Endothelial cell of umbilical vein (primary cell): ENCODE measurements at regions not wholly inside any gene's neighbourhood (a gene's known extent, or its start where the extent isn't known, plus 50 kb on each side); places are given as distances from the start of the nearest gene placed in this dataset.

Experiments used
- BruUV-seq: library from RNA; stranded (reverse); fragments of 400-500 nt; replicated peaks from 2 replicates; lab custom pipeline; 2021; lab: Mats Ljungman, UMichigan
- CTCF ChIA-PET: fragments of 300-600, 350-600 bp; sonication (Branson Sonifier 250); formaldehyde crosslinking; loops from one replicate; lab custom pipeline; 2021; ENCODE audit warnings: antibody characterized with exemption, inconsistent platforms; lab: Charles Lee
- POLR2A ChIA-PET: fragments of 300-600, 350-600 bp; sonication (Branson Sonifier 250); formaldehyde crosslinking; loops from one replicate; lab custom pipeline; 2021; ENCODE audit warnings: antibody characterized with exemption, inconsistent platforms; lab: Charles Lee
- DNase-seq: peaks from one replicate; pipeline ENCODE4 v3.0.0-alpha.2; 2011; ENCODE audit warnings: low read depth, low spot score
- FAIRE-seq: peaks from 2 replicates; lab custom pipeline; 2011; peaks lifted over from hg19 to GRCh38; lab: Jason Lieb, UNC
- H2AFZ ChIP-seq: 2 replicates; pipeline ENCODE4 v1.6.0; 2012; ENCODE audit warnings: low read depth, low read length, control low read depth, inconsistent platforms
- H3K27ac ChIP-seq: 2 replicates; pipeline ENCODE4 v1.5.1; 2011; ENCODE audit warnings: low read depth, mild to moderate bottlenecking, control low read depth, low read length, moderate library complexity; ENCODE audit not compliant: insufficient read depth
- H3K27me3 ChIP-seq, 2 experiments: 2 replicates each; pipeline versions ENCODE4 v1.6.0 to v1.6.1; 2011; ENCODE audit warnings: low read length in 2 of 2, mixed read lengths in 1 of 2; ENCODE audit not compliant: control insufficient read depth in 2 of 2, insufficient read depth in 2 of 2
- H3K36me3 ChIP-seq, 2 experiments: 2 replicates in 1 of 2; 3 replicates in 1 of 2; pipeline ENCODE4 v1.5.1; 2011; ENCODE audit warnings: low read length in 2 of 2, mild to moderate bottlenecking in 1 of 2, moderate library complexity in 1 of 2; ENCODE audit not compliant: control insufficient read depth in 2 of 2, insufficient read depth in 2 of 2; ENCODE audit errors: extremely low read depth in 1 of 2
- H3K4me1 ChIP-seq: 3 replicates; pipeline ENCODE4 v1.5.1; 2011; ENCODE audit warnings: mild to moderate bottlenecking, low read length; ENCODE audit not compliant: control insufficient read depth, insufficient read depth; ENCODE audit errors: extremely low read depth
- H3K4me2 ChIP-seq: 2 replicates; pipeline ENCODE4 v1.6.1; 2011; ENCODE audit warnings: low read length, control low read depth, mixed read lengths; ENCODE audit not compliant: insufficient read depth
- H3K4me3 ChIP-seq, 3 experiments: fragments of 200-600 bp in 1 of 3; sonication (generic), shearing (Covaris generic) in 1 of 3; replicated peaks in 1 of 3; 2 replicates each; pipeline ENCODE4 v1.5.1; 2011 to 2016; ENCODE audit warnings: control low read depth in 3 of 3, low read length in 3 of 3, mild to moderate bottlenecking in 2 of 3, inconsistent platforms in 1 of 3, low read depth in 1 of 3, moderate library complexity in 1 of 3; ENCODE audit not compliant: insufficient read depth in 1 of 3
- H3K79me2 ChIP-seq: 2 replicates; pipeline ENCODE4 v1.6.0; 2012; ENCODE audit warnings: low read length, inconsistent platforms; ENCODE audit not compliant: control insufficient read depth, insufficient read depth
- H3K9ac ChIP-seq: replicated peaks from 2 replicates; pipeline ENCODE3; 2011; ENCODE audit warnings: low read length, control low read depth; ENCODE audit not compliant: insufficient read depth; ENCODE audit errors: extremely low read depth
- H3K9me1 ChIP-seq: replicated peaks from 3 replicates; pipeline ENCODE4 v1.6.0; 2011; ENCODE audit warnings: mild to moderate bottlenecking, low read length; ENCODE audit not compliant: control insufficient read depth, insufficient read depth; ENCODE audit errors: extremely low read depth
- H3K9me3 ChIP-seq: replicated peaks from 2 replicates; pipeline ENCODE4 v1.5.1; 2012; ENCODE audit warnings: low read length, inconsistent platforms; ENCODE audit not compliant: control insufficient read depth, insufficient read depth
- H4K20me1 ChIP-seq: replicated peaks from 2 replicates; pipeline ENCODE3; 2011; ENCODE audit warnings: mild to moderate bottlenecking, low read length; ENCODE audit not compliant: control insufficient read depth, insufficient read depth; ENCODE audit errors: extremely low read depth
- EZH2 ChIP-seq: IDR thresholded peaks from 2 replicates; pipeline ENCODE4 v1.6.1; 2012; ENCODE audit warnings: borderline replicate concordance, low read depth, mild to moderate bottlenecking, moderate library complexity, low read length, inconsistent platforms; ENCODE audit not compliant: severe bottlenecking
- FOS ChIP-seq: IDR thresholded peaks from 2 replicates; pipeline ENCODE4 v1.6.1; 2011; ENCODE audit warnings: mild to moderate bottlenecking, low read length, moderate library complexity, borderline replicate concordance; ENCODE audit not compliant: insufficient read depth
- GATA2 ChIP-seq: IDR thresholded peaks from 2 replicates; pipeline ENCODE4 v1.7.0; 2011; ENCODE audit warnings: low read depth, mild to moderate bottlenecking, moderate library complexity, mixed read lengths, low read length; ENCODE audit not compliant: insufficient read length, insufficient read depth
- JUN ChIP-seq: IDR thresholded peaks from 2 replicates; pipeline ENCODE4 v1.6.1; 2011; ENCODE audit warnings: borderline replicate concordance, low read depth; ENCODE audit not compliant: insufficient read length, insufficient read depth
- MAX ChIP-seq: IDR thresholded peaks from 2 replicates; pipeline ENCODE4 v1.6.1; 2011; ENCODE audit not compliant: insufficient read depth, insufficient read length
- MYC ChIP-seq: IDR thresholded peaks from one replicate; pipeline ENCODE4 v1.6.1; 2011; ENCODE audit warnings: mild to moderate bottlenecking, low read depth, low read length
- POLR2A ChIP-seq: IDR thresholded peaks from 2 replicates; pipeline ENCODE4 v1.6.1; 2012; ENCODE audit warnings: low read depth, mild to moderate bottlenecking, control low read depth, low read length
- POLR2AphosphoS5 ChIP-seq: IDR thresholded peaks from 2 replicates; pipeline ENCODE4 v1.6.1; 2012; ENCODE audit warnings: low read depth, mild to moderate bottlenecking, control low read depth, low read length, moderate library complexity; ENCODE audit not compliant: insufficient read depth
- dilution Hi-C: fragments of 300-500 bp; cut with MboI; formaldehyde crosslinking; loops from one replicate; pipeline ENCODE4 v1.15.0; 2019; ENCODE audit warnings: low sequenced_read_pairs; ENCODE audit not compliant: extremely low pct_ligation_motif_present
- intact Hi-C: fragments of 100-400 bp; cut with micrococcal nuclease; formaldehyde crosslinking; loops from one replicate; pipeline ENCODE4 v1.10.0; 2022
- TF ChIP-seq, protein P1 (sequence below), 2 donors: IDR thresholded peaks; 1 replicate in 1 of 2; 2 replicates in 1 of 2; pipeline ENCODE4 v1.5.1; 2011; ENCODE audit warnings: low read length in 2 of 2, mild to moderate bottlenecking in 2 of 2, moderate library complexity in 2 of 2, control low read depth in 1 of 2, inconsistent platforms in 1 of 2, low read depth in 1 of 2; ENCODE audit not compliant: insufficient read depth in 1 of 2; ENCODE audit errors: extremely low read depth in 1 of 2

- H3K9me1 ChIP-seq: no peaks in the 10 kb centered on the region
- intact Hi-C loops (no loop called here), dilution Hi-C loops (no loop called here)
- ChIA-PET CTCF (no interaction called here), POLR2A (no interaction called here)
- TF ChIP-seq POLR2A (no peak), GATA2 (no peak), EZH2 (no peak), JUN (no peak), MYC (no peak), FOS (no peak), POLR2AphosphoS5 (no peak), MAX (no peak)
- TF ChIP-seq, protein P1, sequence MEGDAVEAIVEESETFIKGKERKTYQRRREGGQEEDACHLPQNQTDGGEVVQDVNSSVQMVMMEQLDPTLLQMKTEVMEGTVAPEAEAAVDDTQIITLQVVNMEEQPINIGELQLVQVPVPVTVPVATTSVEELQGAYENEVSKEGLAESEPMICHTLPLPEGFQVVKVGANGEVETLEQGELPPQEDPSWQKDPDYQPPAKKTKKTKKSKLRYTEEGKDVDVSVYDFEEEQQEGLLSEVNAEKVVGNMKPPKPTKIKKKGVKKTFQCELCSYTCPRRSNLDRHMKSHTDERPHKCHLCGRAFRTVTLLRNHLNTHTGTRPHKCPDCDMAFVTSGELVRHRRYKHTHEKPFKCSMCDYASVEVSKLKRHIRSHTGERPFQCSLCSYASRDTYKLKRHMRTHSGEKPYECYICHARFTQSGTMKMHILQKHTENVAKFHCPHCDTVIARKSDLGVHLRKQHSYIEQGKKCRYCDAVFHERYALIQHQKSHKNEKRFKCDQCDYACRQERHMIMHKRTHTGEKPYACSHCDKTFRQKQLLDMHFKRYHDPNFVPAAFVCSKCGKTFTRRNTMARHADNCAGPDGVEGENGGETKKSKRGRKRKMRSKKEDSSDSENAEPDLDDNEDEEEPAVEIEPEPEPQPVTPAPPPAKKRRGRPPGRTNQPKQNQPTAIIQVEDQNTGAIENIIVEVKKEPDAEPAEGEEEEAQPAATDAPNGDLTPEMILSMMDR (IDR thresholded peaks at IDR 0.05; ENCODE audit: extremely low read depth in 1 of 2, insufficient read depth in 1 of 2, low read depth in 1 of 2, low read length in 2 of 2): no peak
- no peak overlapping the region for H3K9ac ChIP-seq
- no peaks in the 10 kb centered on the region for H3K9me3 ChIP-seq
- H3K4me2 ChIP-seq: no peak overlapping the region
- no peak overlapping the region for H3K4me3 ChIP-seq
- no peaks in the 10 kb centered on the region for H3K27me3 ChIP-seq
- H4K20me1 ChIP-seq: no peaks in the 10 kb centered on the region
- H3K4me1 ChIP-seq: peaks cover 30% of the 10 kb centered on the region
- no peak overlapping the region for H3K27ac ChIP-seq
- BruUV-seq: no TSS peak
- H2AFZ ChIP-seq: no peak overlapping the region
- H3K36me3 ChIP-seq: no peaks in the 10 kb centered on the region
- peaks cover 23% of the 10 kb centered on the region for H3K79me2 ChIP-seq
- no peak for FAIRE-seq
- DNase-seq: no peak
Measured at GRCh38 chr22:49659281-49659923, 168.3 kb downstream of the BRD1 start.
